H1 (cell line): ENCODE measurements at regions not wholly inside any gene's neighbourhood (a gene's known extent, or its start where the extent isn't known, plus 50 kb on each side); places are given as distances from the start of the nearest gene placed in this dataset.

Source experiments
- BRCA1 ChIP-seq: IDR thresholded peaks from 2 replicates; pipeline ENCODE4 v1.6.1; 2012; ENCODE audit warnings: low read depth, low read length, improper control_type of control experiment
- CREB1 ChIP-seq: IDR thresholded peaks from 2 replicates; pipeline ENCODE4 v1.6.1; 2012; ENCODE audit warnings: inconsistent platforms
- EZH2 ChIP-seq: fragments of 200-600 bp; sonication (generic); IDR thresholded peaks from 2 replicates; pipeline ENCODE4 v1.7.1; 2012; ENCODE audit warnings: low read depth, mild to moderate bottlenecking, moderate library complexity, low read length, inconsistent platforms; ENCODE audit not compliant: severe bottlenecking
- RNF2 ChIP-seq: fragments of 200-900, 300-1000 bp; sonication (generic); IDR thresholded peaks from 2 replicates; pipeline ENCODE4 v1.7.1; 2016; ENCODE audit warnings: borderline replicate concordance, low read depth, mild to moderate bottlenecking, antibody characterized with exemption, low read length; ENCODE audit not compliant: poor library complexity, severe bottlenecking; ENCODE audit errors: missing control alignments
- ZNF274 ChIP-seq: IDR thresholded peaks from 2 replicates; pipeline ENCODE4 v1.7.0; 2012; ENCODE audit warnings: low read length, borderline replicate concordance; ENCODE audit errors: extremely low read depth
- TF ChIP-seq, protein P1 (sequence below): IDR thresholded peaks from 2 replicates; pipeline ENCODE4 v1.6.1; 2012; ENCODE audit warnings: inconsistent platforms
- TF ChIP-seq, protein P2 (sequence below): IDR thresholded peaks from 2 replicates; pipeline ENCODE4 v1.6.1; 2012; ENCODE audit warnings: inconsistent platforms
- TF ChIP-seq, protein P3 (sequence below), 3 experiments: IDR thresholded peaks; 1 replicate in 2 of 3; 2 replicates in 1 of 3; pipeline versions ENCODE4 v1.5.1 to v1.6.1; 2011; ENCODE audit warnings: low read length in 3 of 3, mild to moderate bottlenecking in 3 of 3, inconsistent platforms in 2 of 3, low read depth in 1 of 3, moderate library complexity in 1 of 3; ENCODE audit not compliant: insufficient read depth in 1 of 3; ENCODE audit errors: control extremely low read depth in 1 of 3

DNA sequence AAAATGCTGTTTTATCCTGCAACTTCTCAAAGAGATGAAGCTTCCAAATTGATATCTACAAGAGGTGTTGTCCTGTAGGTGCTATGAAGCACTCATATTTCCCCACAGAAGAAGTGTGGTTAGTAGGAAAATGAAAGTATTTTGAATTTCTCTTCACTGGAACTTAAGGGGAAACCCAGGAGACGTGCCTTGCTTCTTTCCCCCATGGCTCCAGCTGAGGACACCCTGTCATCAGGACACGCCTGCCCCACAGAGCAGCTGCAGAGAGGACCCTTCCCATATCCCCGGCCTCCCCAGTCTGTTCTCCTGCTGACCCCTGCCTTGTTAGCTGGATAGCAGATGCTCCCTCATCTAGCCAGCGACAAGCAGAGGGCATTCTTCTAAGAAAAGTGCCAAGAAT is 371.3 kb downstream of the COG6 start:
- TF ChIP-seq, protein P1, sequence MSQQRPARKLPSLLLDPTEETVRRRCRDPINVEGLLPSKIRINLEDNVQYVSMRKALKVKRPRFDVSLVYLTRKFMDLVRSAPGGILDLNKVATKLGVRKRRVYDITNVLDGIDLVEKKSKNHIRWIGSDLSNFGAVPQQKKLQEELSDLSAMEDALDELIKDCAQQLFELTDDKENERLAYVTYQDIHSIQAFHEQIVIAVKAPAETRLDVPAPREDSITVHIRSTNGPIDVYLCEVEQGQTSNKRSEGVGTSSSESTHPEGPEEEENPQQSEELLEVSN, result no peak
- TF ChIP-seq, protein P2, sequence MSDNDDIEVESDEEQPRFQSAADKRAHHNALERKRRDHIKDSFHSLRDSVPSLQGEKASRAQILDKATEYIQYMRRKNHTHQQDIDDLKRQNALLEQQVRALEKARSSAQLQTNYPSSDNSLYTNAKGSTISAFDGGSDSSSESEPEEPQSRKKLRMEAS, result no peak
- TF ChIP-seq, protein P3, sequence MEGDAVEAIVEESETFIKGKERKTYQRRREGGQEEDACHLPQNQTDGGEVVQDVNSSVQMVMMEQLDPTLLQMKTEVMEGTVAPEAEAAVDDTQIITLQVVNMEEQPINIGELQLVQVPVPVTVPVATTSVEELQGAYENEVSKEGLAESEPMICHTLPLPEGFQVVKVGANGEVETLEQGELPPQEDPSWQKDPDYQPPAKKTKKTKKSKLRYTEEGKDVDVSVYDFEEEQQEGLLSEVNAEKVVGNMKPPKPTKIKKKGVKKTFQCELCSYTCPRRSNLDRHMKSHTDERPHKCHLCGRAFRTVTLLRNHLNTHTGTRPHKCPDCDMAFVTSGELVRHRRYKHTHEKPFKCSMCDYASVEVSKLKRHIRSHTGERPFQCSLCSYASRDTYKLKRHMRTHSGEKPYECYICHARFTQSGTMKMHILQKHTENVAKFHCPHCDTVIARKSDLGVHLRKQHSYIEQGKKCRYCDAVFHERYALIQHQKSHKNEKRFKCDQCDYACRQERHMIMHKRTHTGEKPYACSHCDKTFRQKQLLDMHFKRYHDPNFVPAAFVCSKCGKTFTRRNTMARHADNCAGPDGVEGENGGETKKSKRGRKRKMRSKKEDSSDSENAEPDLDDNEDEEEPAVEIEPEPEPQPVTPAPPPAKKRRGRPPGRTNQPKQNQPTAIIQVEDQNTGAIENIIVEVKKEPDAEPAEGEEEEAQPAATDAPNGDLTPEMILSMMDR (IDR thresholded peaks at IDR 0.05; ENCODE audit: control extremely low read depth in 1 of 3, insufficient read depth in 1 of 3, low read depth in 1 of 3, low read length in 3 of 3), result no peak
- TF ChIP-seq CREB1 (no peak), EZH2 (no peak), RNF2 (no peak), ZNF274 (no peak), BRCA1 (no peak)
